Breast epithelium (tissue), 3 donors: ENCODE measurements at regions not wholly inside any gene's neighbourhood (a gene's known extent, or its start where the extent isn't known, plus 50 kb on each side); places are given as distances from the start of the nearest gene placed in this dataset.

ENCODE experiments used
- CTCF ChIP-seq, 3 donors: fragments of 450-650 bp; IDR thresholded peaks; one replicate each; pipeline ENCODE4 v1.5.1; 2016 to 2017; ENCODE audit warnings: antibody characterized with exemption in 3 of 3, mild to moderate bottlenecking in 3 of 3, moderate library complexity in 3 of 3
- POLR2AphosphoS5 ChIP-seq, 3 donors: sonication (generic); formaldehyde crosslinking; IDR thresholded peaks; one replicate each; pipeline ENCODE4 v1.6.1; 2017; ENCODE audit warnings: antibody characterized with exemption in 3 of 3

- TF ChIP-seq CTCF (IDR thresholded peaks at IDR 0.05) (no peak), POLR2AphosphoS5 (IDR thresholded peaks at IDR 0.05) (no peak)
Measured at GRCh38 chr7:81098213-81098612, 179.4 kb upstream of the SEMA3C start.
